ENCODE measurements at regions not wholly inside any gene's neighbourhood (a gene's known extent, or its start where the extent isn't known, plus 50 kb on each side); places are given as distances from the start of the nearest gene placed in this dataset.

DNA sequence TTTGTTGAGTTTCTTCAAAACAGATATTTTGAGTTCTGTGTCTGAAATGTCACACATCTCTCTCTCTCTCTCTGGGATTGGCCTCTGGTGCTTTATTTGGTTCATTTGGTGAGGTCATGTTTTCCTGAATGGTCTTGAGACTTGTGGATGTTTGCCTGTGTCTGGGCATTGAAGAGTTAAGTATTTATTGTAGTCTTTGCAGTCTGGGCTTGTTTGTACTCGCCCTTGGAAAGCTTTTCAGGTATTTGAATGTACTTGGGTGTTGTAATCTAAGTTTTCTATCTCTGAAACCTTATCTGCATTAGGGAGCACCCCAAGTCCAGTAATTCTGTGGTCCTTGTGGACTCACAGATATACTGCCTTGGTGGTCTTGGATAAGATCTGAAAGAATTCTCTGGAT, 106.7 kb upstream of the PRSS58 start:
- no peak for DNase-seq (ENCODE audit: low read depth)

DNA sequence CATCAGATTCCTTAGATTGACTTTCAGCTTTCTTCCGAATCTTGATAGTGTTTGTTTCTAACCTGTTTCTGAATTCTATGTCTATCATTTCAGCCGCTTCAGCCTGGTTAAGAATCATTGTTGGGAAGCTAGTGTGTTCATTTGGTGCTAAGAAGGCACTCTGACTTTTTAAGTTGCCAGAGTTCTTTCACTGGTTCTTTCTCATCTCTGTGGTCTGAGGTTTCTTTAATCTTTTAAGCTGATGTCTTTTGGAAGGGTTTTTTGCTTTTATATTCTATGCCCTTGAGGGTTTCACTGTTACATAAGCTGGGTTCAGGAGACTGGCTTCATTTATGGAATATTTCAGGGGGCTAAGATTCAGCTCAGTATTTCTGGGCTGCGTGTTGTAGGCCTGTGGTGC, 104.5 kb upstream of the PRSS58 start:
- DNase-seq (ENCODE audit: low read depth), result no peak

DNA sequence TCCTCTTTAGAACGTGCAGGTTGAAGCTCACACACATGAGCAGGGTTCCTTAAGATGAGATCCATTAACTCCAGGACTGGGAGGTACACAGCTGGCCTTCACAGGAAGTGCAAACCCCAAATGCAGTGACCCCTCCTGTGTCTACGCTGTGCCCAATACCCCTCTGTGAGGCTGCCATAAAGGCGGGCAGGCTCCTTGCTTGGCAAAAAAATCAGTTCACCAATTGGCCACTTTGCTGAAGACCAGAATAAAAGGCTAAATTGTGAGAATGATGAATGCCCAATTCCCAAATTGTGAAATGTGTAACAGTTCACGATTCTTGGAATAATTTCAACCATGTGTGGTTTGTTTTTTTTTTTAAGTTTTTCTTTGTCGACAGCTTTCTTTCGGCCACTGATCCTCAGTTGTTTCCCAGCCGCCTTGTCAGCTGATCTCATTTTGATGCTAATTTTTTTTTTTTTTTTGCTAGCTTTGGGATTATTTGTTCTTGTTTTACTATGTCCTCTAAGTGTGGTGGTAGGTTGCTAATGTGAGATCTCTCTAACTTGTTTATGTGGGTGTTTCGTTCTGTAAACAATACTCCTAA, 101.9 kb upstream of the PRSS58 start:
- no peak for DNase-seq (ENCODE audit: low read depth)

DNA sequence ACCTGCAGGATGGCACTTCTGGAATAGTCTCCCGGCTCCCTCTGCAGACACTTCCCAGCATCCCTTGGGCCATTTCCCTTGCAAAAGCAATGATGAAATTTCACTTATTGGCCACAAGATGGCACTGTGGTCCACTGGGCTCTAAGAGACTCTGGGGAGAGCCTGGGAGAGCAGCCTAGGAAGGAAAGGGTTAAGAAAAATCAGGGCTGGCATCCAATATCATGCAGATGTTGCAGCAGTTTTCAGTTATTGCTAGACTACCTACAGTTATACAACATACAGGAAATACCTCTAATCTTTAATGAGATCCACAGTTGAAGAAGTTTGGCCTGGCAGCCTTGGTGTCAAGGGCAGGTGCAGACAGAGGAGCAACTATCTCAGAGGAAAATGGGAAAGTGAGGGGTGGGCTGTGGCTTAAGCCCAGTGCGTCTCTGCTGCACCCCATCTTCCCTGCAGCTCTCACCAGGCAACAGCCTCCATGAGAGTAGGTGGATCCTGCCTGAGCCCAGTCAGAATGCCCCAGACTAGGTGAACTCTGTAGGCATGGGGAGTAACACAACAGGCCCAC, 100.2 kb upstream of the PRSS58 start:
- DNase-seq (ENCODE audit: low read depth), result no peak

DNA sequence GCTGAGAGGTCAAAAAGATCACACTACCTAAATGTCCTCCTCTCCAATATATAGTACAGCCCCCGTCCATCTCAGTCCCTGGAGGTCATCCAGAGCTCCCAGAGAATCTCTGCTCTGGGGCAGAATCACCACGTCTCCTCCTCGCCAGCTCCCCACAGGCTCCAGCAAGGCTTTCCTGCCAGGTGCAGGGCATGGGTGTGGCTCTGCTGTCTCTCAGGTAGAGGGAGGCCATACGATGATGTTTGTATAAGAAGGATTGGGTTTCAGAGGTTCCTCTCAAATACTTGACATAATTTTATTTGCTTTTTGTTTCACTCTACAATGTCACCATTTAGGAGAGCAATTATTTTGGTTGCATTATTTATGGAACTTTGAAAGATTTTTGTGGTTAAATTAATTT, 98.3 kb upstream of the PRSS58 start:
- DNase-seq (ENCODE audit: low read depth), result no peak

DNA sequence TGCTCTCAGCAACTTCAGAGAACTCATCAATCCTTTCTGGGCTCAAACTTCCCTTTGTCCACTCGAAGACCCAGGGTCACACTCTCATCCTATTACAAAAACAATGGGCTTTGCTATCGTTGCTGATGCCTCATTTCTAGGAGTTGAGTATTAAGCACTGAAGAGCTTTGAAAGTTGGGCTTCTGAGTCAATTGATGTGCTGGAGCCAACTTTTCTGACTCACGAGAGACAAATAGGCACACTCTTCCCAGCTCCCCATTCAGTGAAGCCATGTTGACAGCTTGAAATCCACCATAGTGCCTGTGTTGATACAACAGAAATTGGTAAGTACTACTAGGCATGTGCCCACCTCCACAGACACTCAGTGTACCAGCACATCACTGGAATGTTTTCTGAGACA, 97.5 kb upstream of the PRSS58 start:
- no peak for DNase-seq (ENCODE audit: low read depth)

DNA sequence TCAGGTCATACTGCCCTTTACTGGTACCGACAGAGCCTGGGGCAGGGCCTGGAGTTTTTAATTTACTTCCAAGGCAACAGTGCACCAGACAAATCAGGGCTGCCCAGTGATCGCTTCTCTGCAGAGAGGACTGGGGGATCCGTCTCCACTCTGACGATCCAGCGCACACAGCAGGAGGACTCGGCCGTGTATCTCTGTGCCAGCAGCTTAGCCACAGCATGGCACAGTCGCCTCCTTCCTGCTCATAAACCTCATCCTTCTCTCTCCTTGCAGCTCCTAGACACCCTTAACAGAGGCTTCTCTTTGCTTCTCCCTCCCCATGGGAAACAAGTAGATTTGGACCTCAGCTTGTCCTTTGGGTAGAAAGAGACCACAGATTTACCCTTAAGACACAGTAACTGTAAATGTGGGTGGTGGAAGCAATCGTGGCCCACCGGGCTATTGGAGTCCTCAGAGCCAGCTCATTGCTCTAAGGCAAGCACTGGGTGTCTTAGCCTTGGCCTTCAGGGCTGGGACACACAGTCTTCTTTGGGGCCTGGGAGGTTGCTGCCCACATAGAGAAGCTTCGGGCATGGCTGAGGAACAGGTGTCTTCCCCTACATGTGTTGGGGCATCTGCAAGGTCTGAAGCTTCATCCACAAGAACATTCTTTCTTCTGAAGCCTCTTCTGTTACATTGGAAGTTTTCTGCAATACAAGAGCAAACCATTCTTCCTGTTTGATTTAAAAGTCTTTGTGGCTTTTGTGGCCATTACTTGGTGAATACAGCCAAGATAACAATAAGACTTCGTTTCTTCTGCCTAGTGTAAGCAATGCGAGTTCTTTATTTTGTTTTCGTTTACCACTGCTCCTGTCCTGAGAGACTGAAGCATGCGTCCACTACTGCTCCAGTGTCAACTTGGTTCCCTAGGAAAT, 95.5 kb upstream of the PRSS58 start:
- no peak for DNase-seq (ENCODE audit: low read depth)

DNA sequence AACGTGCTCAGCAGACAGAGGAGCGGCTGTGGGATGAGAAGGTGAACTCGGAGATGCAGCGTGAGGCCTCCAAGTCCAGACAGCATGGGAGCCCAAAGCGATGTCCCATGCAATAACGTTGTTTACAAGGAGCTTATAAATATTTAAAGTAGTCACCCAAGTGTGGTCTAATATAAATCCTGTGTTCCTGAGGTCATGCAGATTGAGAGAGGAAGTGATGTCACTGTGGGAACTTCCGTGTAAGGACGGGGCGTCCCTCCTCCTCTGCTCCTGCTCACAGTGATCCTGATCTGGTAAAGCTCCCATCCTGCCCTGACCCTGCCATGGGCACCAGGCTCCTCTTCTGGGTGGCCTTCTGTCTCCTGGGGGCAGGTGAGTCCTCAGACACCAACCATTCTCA, 94.7 kb upstream of the PRSS58 start:
- no peak for DNase-seq (ENCODE audit: low read depth)

DNA sequence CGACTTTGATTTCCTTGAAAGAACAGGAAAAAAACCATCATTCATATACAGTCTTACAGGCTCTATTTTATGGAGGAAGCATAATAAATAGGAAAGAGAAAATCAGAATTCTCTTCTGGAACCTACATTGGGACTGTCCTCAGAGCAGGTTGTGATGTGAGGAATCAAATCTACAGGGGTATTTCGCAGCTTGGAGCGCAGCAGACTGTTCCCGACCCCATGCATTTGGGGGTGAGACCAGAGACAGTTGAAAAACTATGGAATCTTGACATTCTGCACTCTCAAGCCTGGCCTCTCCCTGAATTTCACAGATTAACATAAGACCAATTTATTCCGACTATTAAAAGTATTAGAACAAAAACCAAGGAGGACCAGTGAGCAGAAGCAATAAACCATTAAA, 93.3 kb upstream of the PRSS58 start:
- DNase-seq (ENCODE audit: low read depth), result no peak

DNA sequence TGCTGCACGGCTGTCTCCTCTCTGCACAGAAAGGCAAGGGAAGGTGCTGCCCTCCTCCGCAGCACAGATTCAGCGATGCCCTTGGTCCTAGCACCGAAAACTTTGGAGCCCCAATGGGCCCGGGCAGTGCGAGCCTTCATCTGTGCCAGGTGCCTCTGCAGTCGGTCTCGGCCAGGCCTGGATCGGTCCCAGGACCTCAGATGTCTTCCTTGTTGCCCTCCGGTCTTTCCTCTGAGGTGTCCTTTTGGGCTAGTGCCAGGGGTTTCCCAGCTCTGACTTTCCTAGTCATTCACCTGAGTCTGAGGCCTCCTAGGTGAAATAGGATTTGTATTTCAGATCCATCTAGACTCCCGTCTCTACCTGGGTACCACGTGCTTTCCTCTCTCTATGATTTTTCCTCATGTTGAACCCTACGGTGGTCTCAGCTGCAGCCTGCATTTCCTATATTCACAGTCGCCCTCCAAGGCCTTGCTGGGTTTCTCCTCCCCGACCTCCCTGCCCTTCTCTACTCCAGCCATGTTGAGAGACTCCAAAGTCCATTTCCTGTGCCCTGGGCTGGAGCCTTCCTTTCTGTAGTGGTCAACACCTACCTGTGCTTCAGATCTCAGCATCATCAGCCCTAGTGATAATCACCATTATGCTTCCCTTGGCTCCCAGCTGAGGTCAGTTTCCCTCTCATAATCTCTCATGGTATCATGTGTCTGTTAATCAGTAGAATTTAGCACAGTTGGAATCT, 92.0 kb upstream of the PRSS58 start:
- no peak for DNase-seq (ENCODE audit: low read depth)

DNA sequence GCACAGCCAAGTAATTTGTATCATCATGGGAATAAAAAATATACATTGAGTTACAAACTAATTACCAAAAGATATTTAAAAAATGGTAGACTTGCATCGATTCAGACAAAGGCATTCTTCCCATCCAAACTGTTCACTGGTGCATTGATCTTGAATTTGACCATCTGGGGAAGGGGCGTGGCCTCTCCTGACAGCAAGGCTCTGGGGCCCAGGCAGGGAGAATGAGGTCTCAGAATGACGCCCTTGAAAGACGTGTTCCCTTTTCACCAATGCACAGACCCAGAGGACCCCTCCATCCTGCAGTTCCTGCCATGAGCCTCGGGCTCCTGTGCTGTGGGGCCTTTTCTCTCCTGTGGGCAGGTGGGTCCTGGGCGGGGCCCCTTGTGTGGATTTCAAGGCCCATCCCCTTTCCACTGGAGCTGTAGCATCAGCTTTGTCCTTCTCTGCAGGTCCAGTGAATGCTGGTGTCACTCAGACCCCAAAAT, 91.1 kb upstream of the PRSS58 start:
- no peak for DNase-seq (ENCODE audit: low read depth)

DNA sequence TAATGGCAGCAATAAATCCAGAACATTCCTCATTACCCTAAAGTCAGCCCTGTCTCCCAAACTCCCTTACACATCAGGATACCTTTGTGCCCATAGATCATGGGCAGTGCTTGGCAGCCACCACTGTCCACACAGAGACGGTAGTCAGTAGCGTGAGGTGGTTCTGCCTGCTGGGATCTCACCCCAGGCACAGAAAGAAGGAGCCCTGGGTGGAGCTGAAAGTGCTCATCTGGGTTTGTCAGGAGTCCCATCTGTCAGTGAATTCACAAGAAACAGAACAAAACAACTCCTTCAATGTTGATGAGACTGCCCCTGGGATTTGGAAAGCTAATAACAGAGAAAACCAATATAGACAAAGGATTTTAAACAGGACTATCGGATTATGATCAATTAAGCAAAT, 90.2 kb upstream of the PRSS58 start:
- DNase-seq (ENCODE audit: low read depth), result no peak

DNA sequence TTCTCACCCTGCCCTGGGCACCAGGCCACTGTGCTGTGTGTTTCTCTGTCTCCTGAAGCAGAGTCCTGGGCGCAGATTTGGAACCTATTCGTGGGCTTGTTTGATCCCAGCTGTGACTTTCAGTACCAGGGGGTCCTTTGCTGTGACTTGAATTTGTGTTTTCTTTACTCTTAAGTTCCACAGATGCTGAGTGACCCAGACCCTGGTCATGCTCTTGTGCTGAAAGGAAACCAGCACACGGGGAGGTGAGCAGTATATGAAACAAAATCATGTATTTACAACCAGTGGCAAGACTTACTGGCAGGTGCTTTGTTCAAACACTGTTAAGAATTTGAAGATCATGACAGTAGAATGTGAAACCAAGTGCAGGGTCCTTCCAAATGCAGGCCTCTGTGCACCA, 89.2 kb upstream of the PRSS58 start:
- no peak for DNase-seq (ENCODE audit: low read depth)

DNA sequence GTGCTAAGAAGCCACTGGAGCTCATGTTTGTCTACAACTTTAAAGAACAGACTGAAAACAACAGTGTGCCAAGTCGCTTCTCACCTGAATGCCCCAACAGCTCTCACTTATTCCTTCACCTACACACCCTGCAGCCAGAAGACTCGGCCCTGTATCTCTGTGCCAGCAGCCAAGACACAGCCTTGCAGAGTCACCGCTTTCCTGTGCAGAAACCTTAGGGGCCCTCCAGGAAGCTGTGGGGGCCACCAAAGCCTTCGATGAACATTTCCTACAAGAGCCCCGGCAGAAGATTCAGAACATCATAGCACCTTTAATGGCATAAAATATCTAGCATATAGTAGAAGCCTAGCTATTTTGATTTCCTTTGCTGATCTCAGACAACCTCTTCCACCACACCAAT, 88.0 kb upstream of the PRSS58 start:
- no peak for DNase-seq (ENCODE audit: low read depth)

DNA sequence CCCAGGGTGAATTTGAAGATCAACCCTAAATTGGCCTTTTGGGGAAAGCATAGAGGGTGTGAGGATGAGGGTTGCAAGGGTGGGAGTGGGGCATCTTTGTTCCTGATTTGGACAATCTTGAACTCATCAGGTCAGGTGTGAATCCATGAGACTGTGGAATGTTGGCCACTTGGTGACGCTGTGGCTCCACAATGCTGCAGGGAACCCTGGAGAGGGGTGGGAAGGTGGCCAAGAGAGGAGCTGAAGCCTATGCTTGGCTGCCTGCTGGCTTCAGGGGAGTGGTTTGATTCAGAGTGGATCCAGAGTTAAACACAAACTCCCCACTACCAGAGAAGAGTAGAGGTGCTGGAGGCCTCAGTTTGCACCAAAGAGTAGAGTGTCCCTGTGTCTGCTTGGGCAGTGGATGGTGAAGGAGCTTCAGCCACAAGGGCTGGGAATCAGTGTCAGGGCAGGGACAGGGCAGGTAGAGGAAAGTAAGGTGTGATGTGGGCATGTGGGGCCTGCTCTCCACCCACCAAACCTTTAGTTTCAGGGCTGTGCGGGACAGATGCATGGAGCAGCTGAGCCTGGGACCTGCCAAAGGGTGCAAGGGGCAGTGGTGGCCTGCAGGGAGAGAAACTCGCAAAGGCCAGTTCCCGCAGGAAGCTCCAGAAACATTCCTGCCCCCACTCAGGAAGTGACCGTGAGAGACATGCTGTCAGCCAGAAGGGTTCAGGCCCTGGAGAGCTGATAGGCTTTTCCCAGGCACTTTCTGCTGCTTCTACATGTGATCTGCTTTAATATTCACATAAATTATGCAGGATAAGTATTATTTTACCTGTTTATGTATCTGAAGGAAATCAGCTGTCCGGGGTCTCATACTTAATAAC, 81.0 kb upstream of the PRSS58 start:
- DNase-seq (ENCODE audit: low read depth), result no peak

DNA sequence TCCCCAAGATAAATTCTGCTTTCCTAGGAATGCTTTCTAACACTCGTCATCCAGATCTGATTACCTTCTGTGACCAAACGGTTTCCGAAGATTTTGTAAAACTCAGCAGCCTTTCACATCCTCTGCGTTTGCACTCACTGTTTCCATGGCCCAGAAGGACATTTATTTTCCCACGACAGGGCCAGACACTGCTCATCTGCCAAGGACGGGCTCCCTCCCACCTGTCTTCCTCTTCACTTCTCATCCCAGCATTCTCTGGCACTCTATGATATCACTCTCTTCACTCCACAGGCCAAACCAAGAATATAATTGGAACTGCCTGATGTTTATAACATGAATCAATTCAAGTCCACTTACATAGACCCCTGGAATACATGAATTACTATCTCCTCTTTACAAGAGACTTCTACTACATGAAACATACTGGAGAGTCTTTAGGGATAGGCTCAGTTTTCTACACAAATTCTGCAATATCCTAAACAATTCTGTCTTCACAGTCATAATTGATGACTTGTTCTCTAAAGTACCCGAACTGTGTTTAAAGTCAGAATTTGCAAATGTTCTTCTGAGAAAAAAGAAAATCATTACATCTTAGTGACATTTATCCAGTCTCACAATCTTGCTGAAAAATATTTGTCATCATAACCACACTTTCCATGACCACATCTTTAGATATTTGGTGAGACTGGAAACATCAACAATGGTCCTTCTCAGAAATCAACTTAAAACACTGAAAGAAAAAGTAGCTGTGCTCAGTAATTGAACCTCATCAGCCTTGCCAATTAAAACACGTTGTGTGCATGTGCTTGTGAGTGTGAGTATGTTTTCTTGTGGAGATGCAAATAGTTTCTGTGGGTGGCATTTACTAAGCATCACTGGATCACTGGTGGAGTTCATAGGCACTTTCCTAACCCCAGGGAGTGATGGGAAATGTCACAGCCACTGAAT, 79.5 kb upstream of the PRSS58 start:
- DNase-seq (ENCODE audit: low read depth), result no peak

DNA sequence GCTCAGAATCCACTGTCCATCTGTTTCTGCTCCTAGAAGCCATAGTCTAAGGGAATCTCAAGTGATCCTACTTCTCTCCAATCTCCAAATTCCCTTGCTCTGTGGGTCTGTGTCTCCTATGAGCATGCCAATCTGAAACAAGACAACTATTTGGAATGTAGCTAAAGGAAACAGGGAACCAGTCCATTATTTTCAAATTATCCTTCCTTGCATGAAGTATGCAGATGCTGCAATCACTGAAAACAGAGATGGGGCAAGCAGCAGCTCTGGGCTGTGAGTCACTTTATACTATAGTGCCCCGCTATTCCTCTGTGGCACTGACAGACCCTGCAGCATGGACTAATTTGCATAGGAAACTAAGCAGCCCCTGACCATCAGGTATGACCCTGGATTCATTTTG, 76.9 kb upstream of the PRSS58 start:
- DNase-seq (ENCODE audit: low read depth), result no peak

DNA sequence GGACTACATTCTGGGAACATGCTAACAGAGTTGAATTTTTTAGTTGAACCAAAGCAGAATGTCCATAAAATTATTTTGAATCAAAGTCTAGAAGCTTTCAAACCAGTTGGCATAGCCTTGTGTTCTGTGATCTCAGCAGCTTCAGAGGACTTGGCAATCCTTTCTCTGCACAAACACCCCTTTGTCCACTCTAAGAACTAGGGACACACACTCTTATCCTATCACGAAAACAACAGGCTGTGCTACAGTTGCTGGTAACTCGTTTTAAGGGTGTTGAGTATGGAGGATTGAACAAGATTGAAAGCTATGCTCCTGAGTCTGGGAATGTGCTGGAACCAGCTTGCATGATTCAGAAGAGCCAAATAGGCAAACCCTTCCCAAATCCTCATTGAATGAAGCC, 76.4 kb upstream of the PRSS58 start:
- no peak for DNase-seq (ENCODE audit: low read depth)

DNA sequence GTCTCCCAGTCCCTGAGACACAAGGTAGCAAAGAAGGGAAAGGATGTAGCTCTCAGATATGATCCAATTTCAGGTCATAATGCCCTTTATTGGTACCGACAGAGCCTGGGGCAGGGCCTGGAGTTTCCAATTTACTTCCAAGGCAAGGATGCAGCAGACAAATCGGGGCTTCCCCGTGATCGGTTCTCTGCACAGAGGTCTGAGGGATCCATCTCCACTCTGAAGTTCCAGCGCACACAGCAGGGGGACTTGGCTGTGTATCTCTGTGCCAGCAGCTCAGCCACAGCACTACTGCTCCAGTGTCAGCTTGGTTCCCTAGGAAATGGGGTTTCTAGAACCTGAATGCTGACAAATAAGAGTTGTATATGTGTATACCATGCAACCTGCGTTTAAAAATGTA, 74.6 kb upstream of the PRSS58 start:
- DNase-seq (ENCODE audit: low read depth), result no peak

DNA sequence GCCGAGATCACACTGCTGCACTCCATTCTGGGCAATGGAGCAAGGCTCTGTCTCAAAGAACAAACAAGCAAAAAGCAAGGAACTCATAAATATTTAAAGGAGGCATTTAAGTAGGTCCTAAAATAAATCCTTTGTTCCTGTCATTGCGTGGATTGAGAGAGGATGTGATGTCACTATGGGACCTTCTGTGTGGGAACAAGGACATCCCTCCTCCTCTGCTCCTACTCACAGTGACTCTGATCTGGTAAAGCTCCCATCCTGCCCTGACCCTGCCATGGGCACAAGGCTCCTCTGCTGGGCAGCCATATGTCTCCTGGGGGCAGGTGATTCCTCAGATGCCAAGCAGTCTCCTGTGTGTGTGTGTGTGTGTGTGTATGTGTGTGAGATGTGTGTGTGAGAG, 74.1 kb upstream of the PRSS58 start:
- no peak for DNase-seq (ENCODE audit: low read depth)
